Vagina (tissue), 2 donors: ENCODE measurements at regions not wholly inside any gene's neighbourhood (a gene's known extent, or its start where the extent isn't known, plus 50 kb on each side); places are given as distances from the start of the nearest gene placed in this dataset.

Source experiments
- POLR2AphosphoS5 ChIP-seq, 2 donors: sonication (generic); formaldehyde crosslinking; IDR thresholded peaks; one replicate each; pipeline ENCODE4 v1.9.0; 2017; ENCODE audit warnings: antibody characterized with exemption in 2 of 2, mild to moderate bottlenecking in 2 of 2, low read depth in 1 of 2; ENCODE audit not compliant: insufficient read depth in 1 of 2
- TF ChIP-seq, protein P1 (sequence below), 3 experiments: fragments of 450-650 bp in 2 of 3; fragments of 200-600 bp in 1 of 3; sonication (generic) in 1 of 3; IDR thresholded peaks; one replicate each; pipeline ENCODE4 v1.5.1; 2017 to 2019; ENCODE audit warnings: antibody characterized with exemption in 3 of 3, mild to moderate bottlenecking in 2 of 3, moderate library complexity in 2 of 3

DNA sequence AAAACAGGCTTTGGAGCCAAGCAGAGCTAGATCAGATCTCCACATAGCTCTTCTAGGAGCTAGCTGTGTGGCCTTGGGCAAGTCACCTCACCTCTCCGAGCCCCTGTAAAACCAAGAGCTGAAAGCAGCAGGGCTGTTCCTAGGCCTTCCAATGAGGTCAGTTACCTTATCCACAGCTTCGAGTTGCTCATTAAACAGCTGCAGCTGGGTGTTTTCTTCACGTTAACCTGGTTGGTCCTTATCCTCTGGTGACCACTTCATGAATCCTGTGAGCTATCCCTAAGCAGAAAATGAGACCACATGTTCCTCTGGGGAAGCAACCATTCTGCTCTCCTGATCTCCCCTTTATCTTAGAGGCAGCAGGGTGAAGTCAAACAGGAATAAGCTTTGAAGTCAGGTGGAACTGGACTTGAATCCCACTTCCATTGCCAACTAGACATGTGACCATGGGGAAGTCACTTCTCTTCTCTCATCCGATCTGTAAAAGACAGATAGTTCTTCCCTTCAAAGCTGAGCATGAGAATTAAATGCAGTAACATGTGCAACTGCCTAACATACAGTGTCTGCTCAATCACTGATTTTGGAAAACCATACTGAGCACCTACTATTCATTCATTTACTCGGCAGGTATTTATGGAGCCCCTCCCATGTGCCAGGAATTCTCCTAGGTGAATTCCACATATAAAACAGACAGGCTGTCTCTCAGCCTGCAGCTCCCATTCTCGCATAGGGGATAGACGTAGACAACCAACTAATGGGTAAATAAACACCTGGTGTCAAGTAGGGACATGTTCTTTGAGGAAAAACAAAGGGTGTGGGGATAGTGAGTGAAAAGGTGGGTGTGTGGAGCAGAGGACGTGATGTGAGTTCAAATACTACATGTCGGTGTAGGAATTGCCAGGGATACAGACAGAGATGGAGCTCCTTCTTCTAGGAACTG lies 111.7 kb upstream of the BOD1 start:
- TF ChIP-seq, protein P1, sequence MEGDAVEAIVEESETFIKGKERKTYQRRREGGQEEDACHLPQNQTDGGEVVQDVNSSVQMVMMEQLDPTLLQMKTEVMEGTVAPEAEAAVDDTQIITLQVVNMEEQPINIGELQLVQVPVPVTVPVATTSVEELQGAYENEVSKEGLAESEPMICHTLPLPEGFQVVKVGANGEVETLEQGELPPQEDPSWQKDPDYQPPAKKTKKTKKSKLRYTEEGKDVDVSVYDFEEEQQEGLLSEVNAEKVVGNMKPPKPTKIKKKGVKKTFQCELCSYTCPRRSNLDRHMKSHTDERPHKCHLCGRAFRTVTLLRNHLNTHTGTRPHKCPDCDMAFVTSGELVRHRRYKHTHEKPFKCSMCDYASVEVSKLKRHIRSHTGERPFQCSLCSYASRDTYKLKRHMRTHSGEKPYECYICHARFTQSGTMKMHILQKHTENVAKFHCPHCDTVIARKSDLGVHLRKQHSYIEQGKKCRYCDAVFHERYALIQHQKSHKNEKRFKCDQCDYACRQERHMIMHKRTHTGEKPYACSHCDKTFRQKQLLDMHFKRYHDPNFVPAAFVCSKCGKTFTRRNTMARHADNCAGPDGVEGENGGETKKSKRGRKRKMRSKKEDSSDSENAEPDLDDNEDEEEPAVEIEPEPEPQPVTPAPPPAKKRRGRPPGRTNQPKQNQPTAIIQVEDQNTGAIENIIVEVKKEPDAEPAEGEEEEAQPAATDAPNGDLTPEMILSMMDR (IDR thresholded peaks at IDR 0.05): no peak
- TF ChIP-seq POLR2AphosphoS5 (IDR thresholded peaks at IDR 0.05; ENCODE audit: insufficient read depth in 1 of 2, low read depth in 1 of 2): no peak
